HepG2 (cell line): ENCODE measurements at regions not wholly inside any gene's neighbourhood (a gene's known extent, or its start where the extent isn't known, plus 50 kb on each side); places are given as distances from the start of the nearest gene placed in this dataset.

ENCODE experiments used
- ATAC-seq: fragments of 200-7000 bp; cut with Tn5 transposase; 3 replicates; pipeline ENCODE4 v1.9.1; 2020; ENCODE audit warnings: mild to moderate bottlenecking, moderate library complexity
- BruUV-seq: library from RNA; stranded (reverse); fragments of 400-500 nt; replicated peaks from 2 replicates; lab custom pipeline; 2021; lab: Mats Ljungman, UMichigan
- CTCF ChIA-PET: fragments of 300-600 bp; formaldehyde crosslinking; extraction: SDS; loops from one replicate; lab custom pipeline; 2021; ENCODE audit warnings: low total read pairs, inconsistent platforms, low intra/inter-chr PET ratio; lab: Yijun Ruan, JAX
- POLR2A ChIA-PET: fragments of 350-600 bp; sonication (Branson Sonifier 250); formaldehyde crosslinking; loops from one replicate; lab custom pipeline; 2020; ENCODE audit warnings: antibody characterized with exemption, inconsistent platforms; lab: Yijun Ruan, JAX
- DNase-seq: peaks from one replicate; pipeline ENCODE4 v3.0.0-alpha.2; 2015; ENCODE audit warnings: low spot score
- FAIRE-seq: peaks from 3 replicates; lab custom pipeline; 2011; peaks lifted over from hg19 to GRCh38; lab: Jason Lieb, UNC
- H2AFZ ChIP-seq: one replicate; pipeline ENCODE4 v1.6.1; 2011; ENCODE audit warnings: low read length, inconsistent platforms
- H3K27ac ChIP-seq: fragments of 300-600 bp; 3 replicates; pipeline ENCODE4 v1.8.0; 2011; ENCODE audit warnings: mixed run types, mild to moderate bottlenecking, mixed read lengths, low read length, inconsistent platforms; ENCODE audit not compliant: insufficient read depth; ENCODE audit errors: extremely low read length
- H3K27me3 ChIP-seq, 2 experiments: fragments of 200-600 bp in 1 of 2; 2 replicates in 1 of 2; 3 replicates in 1 of 2; pipeline versions ENCODE4 v1.6.0 to v1.8.0; 2011; ENCODE audit warnings: low read length in 2 of 2, mild to moderate bottlenecking in 2 of 2, moderate library complexity in 2 of 2, inconsistent platforms in 1 of 2; ENCODE audit not compliant: insufficient read depth in 2 of 2, control insufficient read depth in 1 of 2
- H3K36me3 ChIP-seq, 2 experiments: fragments of 200-600 bp in 1 of 2; replicated peaks in 1 of 2; 2 replicates in 1 of 2; 3 replicates in 1 of 2; pipeline versions ENCODE4 v1.5.1 to v1.8.0; 2011; ENCODE audit warnings: low read length in 2 of 2, inconsistent platforms in 1 of 2; ENCODE audit not compliant: insufficient read depth in 2 of 2, control insufficient read depth in 1 of 2
- H3K4me1 ChIP-seq: 2 replicates; pipeline ENCODE4 v1.5.1; 2012; ENCODE audit warnings: low read length, inconsistent platforms; ENCODE audit not compliant: insufficient read depth
- H3K4me2 ChIP-seq: 2 replicates; pipeline ENCODE4 v1.6.0; 2011; ENCODE audit warnings: low read depth, low read length, inconsistent platforms
- H3K4me3 ChIP-seq, 3 experiments: fragments of 200-600 bp in 1 of 3; sonication (generic), shearing (Covaris generic) in 1 of 3; replicated peaks in 1 of 3; 2 replicates each; pipeline ENCODE4 v1.5.1; 2011 to 2016; ENCODE audit warnings: low read length in 3 of 3, inconsistent platforms in 2 of 3, low read depth in 2 of 3, mild to moderate bottlenecking in 2 of 3, control low read depth in 1 of 3, mixed read lengths in 1 of 3; ENCODE audit not compliant: insufficient read depth in 1 of 3
- H3K79me2 ChIP-seq: one replicate; pipeline ENCODE4 v1.6.1; 2011; ENCODE audit warnings: low read length, inconsistent platforms; ENCODE audit not compliant: insufficient read depth
- H3K9ac ChIP-seq: 2 replicates; pipeline ENCODE4 v1.6.0; 2011; ENCODE audit warnings: mild to moderate bottlenecking, low read depth, low read length, inconsistent platforms; ENCODE audit not compliant: insufficient read depth
- H3K9me3 ChIP-seq: 2 replicates; pipeline ENCODE4 v1.5.1; 2012; ENCODE audit warnings: mild to moderate bottlenecking, low read length
- H4K20me1 ChIP-seq: 2 replicates; pipeline ENCODE4 v1.6.0; 2011; ENCODE audit warnings: inconsistent platforms, mild to moderate bottlenecking, low read length, moderate library complexity; ENCODE audit not compliant: insufficient read depth
- MLLT10 ChIP-seq: sonication (generic); formaldehyde crosslinking; IDR thresholded peaks from 2 replicates; pipeline ENCODE4 v1.4.0; 2020; ENCODE audit warnings: missing genetic modification reagents
- MYC ChIP-seq: sonication (generic); formaldehyde crosslinking; IDR thresholded peaks from 2 replicates; pipeline ENCODE4 v1.9.0; 2021; ENCODE audit warnings: missing genetic modification reagents, borderline replicate concordance
- PHF5A ChIP-seq: IDR thresholded peaks from one replicate; pipeline ENCODE4 v1.6.1; 2018; ENCODE audit warnings: low read depth, missing genetic modification reagents; ENCODE audit not compliant: unreplicated experiment
- RFX1 ChIP-seq: fragments of 450-650 bp; IDR thresholded peaks from 2 replicates; pipeline ENCODE4 v1.6.1; 2017
- WIZ ChIP-seq: sonication (generic); formaldehyde crosslinking; IDR thresholded peaks from 2 replicates; pipeline ENCODE4 v1.5.1; 2020; ENCODE audit warnings: mild to moderate bottlenecking, missing genetic modification reagents
- ZFP90 ChIP-seq: sonication (generic); formaldehyde crosslinking; IDR thresholded peaks from 2 replicates; pipeline ENCODE4 v1.8.0; 2022; ENCODE audit warnings: missing genetic modification reagents, mild to moderate bottlenecking, inconsistent platforms, borderline replicate concordance
- ZNF232 ChIP-seq: sonication (generic); formaldehyde crosslinking; IDR thresholded peaks from 2 replicates; pipeline ENCODE4 v1.4.0; 2020; ENCODE audit warnings: missing genetic modification reagents, borderline replicate concordance
- ZNF317 ChIP-seq: sonication (generic); formaldehyde crosslinking; IDR thresholded peaks from 2 replicates; pipeline ENCODE4 v1.5.0; 2020; ENCODE audit warnings: mild to moderate bottlenecking, missing genetic modification reagents
- ZNF501 ChIP-seq: sonication (generic); formaldehyde crosslinking; IDR thresholded peaks from 2 replicates; pipeline ENCODE4 v1.5.1; 2020; ENCODE audit warnings: mild to moderate bottlenecking, moderate library complexity, missing genetic modification reagents
- WGBS: methylation state at CpG from one replicate; pipeline ENCODE4 v1.1.6; 2017; ENCODE audit warnings: low lambda C conversion rate; 5-methylcytosine and 5-hydroxymethylcytosine counted together
- in situ Hi-C: cut with HindIII; loops from 2 replicates; pipeline ENCODE4 v1.10.0; 2017; ENCODE audit warnings: low pct_unique_long_range_greater_than_20kb; ENCODE audit not compliant: extremely low pct_ligation_motif_present
- intact Hi-C: fragments of 100-400 bp; cut with micrococcal nuclease; formaldehyde crosslinking; loops from one replicate; pipeline ENCODE4 v1.10.0; 2022; ENCODE audit not compliant: unreplicated experiment
- TF ChIP-seq, protein P1 (sequence below): sonication (generic); formaldehyde crosslinking; IDR thresholded peaks from 2 replicates; pipeline ENCODE4 v1.4.0; 2020; ENCODE audit warnings: mild to moderate bottlenecking, missing genetic modification reagents

GRCh38 chr12:111309584-111309983 lies 59.3 kb downstream of the PHETA1 start:
- H3K4me2 ChIP-seq, result no peak overlapping the region
- TF ChIP-seq ZFP90 (CRISPR knock-in tag) (no peak), WIZ (CRISPR knock-in tag) (no peak), ZNF501 (CRISPR knock-in tag) (no peak), MYC (CRISPR knock-in tag) (no peak), ZNF317 (no peak), ZNF232 (CRISPR knock-in tag) (no peak), MLLT10 (CRISPR knock-in tag) (no peak), RFX1 (no peak), PHF5A (no peak)
- TF ChIP-seq, protein P1, sequence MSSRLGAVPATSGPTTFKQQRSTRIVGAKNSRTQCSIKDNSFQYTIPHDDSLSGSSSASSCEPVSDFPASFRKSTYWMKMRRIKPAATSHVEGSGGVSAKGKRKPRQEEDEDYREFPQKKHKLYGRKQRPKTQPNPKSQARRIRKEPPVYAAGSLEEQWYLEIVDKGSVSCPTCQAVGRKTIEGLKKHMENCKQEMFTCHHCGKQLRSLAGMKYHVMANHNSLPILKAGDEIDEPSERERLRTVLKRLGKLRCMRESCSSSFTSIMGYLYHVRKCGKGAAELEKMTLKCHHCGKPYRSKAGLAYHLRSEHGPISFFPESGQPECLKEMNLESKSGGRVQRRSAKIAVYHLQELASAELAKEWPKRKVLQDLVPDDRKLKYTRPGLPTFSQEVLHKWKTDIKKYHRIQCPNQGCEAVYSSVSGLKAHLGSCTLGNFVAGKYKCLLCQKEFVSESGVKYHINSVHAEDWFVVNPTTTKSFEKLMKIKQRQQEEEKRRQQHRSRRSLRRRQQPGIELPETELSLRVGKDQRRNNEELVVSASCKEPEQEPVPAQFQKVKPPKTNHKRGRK (CRISPR knock-in tag), result no peak
- no peaks in the 10 kb centered on the region for H4K20me1 ChIP-seq
- FAIRE-seq (no peak), DNase-seq (no peak), ATAC-seq (no peak)
- in situ Hi-C loops (no loop called here), intact Hi-C loops (no loop called here)
- H3K27me3 ChIP-seq, result peaks cover 2 to 7% of the 10 kb centered on the region in 2 experiments; a peak in 2 of 5 replicates
- H3K4me3 ChIP-seq, result no peak overlapping the region
- ChIA-PET POLR2A (no interaction called here), CTCF (no interaction called here)
- no peak overlapping the region for H3K27ac ChIP-seq
- no peaks in the 10 kb centered on the region for H3K36me3 ChIP-seq
- no peaks in the 10 kb centered on the region for H3K4me1 ChIP-seq
- H3K9me3 ChIP-seq, result peaks cover 19% of the 10 kb centered on the region
- no TSS peak for BruUV-seq
- no peaks in the 10 kb centered on the region for H3K79me2 ChIP-seq
- WGBS, result 6% methylated on average over 3 of the region's 3 CpGs
- H2AFZ ChIP-seq, result no peak overlapping the region
- no peak overlapping the region for H3K9ac ChIP-seq
